GM08714 (cell line): ENCODE measurements at regions not wholly inside any gene's neighbourhood (a gene's known extent, or its start where the extent isn't known, plus 50 kb on each side); places are given as distances from the start of the nearest gene placed in this dataset.

Source experiments
- H3K4me3 ChIP-seq: fragments of 200-500 bp; sonication (Bioruptor generic); 2 replicates; pipeline ENCODE4 v1.5.1; 2014; ENCODE audit warnings: mild to moderate bottlenecking, low read length, inconsistent platforms
- ZNF274 ChIP-seq: IDR thresholded peaks from 2 replicates; pipeline ENCODE4 v1.6.1; 2012; ENCODE audit warnings: mild to moderate bottlenecking, low read depth, low read length

DNA sequence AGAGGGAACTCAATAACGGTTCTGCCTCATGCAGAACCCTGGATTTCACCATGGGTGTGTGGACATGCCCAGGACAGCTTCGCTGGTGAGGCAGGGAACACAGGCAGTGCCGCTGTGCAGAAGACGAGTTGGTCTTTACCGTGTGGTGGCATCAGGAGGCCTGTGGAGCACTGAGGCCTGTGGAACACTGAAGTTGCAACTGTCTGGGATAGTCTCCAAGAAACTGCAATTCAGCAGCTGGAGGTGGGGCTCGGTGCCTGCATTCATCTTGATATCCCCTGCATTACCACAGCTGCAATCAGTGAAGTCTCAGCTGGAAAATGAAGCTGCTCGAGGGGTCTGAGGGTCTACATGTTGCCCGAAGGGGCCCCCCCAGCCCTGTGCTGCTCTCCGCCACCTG, 202.4 kb upstream of the CDH4 start:
- no peak for TF ChIP-seq ZNF274

DNA sequence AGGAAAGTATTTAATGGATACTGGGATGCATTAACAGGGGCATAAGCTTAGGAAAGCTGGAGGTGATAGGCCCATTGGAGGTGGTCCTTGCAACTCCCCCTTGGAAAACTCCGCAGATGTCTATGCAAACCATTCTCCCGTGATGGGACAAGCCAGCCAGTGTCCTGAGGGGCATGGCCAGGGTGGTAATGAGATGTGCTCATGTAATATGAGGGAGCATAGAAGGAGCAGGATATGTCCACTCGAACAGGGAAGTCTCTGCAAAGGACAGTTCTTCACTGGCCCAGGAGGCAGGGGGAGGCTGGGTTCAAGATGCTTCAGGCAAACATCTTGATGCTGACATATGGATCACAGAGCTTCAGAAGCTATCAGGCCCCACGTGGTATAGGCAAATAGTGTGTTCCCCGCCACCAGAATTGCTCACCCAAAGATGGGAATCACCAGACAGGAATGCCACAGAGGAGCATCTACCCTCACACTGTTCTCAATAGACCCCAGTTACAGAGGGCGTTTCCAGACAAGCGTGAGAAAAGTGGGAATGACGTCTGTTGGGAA, 201.6 kb upstream of the CDH4 start:
- TF ChIP-seq ZNF274, result no peak
- H3K4me3 ChIP-seq, result no peak overlapping the region

More for the DNA sequence above, 202.4 kb upstream of the CDH4 start:
- no peak overlapping the region for H3K4me3 ChIP-seq

DNA sequence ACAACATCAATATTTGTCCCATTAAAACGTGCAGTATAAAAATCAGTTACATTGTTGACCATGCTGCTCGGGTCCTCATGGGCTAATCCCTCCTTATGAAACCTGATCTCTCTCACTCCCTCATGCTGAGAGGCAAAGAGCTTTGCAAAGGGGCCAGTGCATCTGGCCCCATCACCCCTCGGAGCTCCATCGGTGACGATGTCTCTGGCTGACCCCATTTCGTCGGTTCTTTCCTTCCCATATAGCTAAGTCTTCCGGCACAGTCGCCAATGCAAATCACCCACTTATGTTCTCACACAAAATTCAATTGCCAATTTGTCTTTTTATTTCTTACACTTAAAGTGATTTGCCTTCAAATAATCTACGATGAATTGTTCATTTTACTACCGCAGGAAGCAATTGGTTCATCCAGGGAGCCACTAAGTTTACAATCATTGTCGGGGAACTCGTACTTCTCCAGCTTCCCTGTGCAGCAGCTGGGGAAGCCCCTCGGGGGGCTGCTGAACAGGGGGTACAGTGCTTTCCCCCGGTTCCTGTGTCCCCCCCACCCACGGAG, 199.8 kb upstream of the CDH4 start:
- no peak for TF ChIP-seq ZNF274

DNA sequence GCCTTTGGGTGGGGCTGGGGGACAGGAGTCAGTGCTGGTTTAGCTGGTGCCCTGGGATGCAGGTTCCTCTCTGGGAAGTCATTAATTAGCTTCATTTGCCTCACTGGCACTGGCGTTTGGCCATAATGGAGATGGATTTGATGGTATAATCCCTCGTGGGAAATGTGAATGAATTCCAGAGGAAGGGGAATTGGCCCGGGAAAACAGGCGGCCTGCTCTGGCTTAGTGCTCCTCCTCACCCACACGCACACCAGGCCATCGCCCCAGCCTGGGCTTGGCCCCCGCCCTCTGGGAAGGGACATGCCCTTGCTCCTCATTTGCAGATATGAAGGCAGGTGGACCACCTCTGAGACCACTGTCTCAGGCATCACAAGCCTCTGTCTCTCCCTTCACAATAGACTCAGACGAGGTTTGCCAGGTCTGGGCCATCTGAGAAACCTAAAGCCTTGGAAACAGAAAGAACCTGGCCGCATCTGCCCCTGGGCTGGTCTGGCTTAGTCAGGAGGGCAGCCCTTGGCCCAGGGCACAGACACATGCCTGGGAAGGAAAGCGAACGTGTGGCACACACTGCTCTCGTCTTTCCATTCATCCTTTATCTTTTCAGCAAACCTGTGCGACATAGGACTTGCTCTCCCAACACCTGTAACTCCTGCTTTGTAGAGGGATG, 199.2 kb upstream of the CDH4 start:
- no peak overlapping the region for H3K4me3 ChIP-seq
- TF ChIP-seq ZNF274, result no peak

More for the DNA sequence above, 199.8 kb upstream of the CDH4 start:
- no peak overlapping the region for H3K4me3 ChIP-seq

DNA sequence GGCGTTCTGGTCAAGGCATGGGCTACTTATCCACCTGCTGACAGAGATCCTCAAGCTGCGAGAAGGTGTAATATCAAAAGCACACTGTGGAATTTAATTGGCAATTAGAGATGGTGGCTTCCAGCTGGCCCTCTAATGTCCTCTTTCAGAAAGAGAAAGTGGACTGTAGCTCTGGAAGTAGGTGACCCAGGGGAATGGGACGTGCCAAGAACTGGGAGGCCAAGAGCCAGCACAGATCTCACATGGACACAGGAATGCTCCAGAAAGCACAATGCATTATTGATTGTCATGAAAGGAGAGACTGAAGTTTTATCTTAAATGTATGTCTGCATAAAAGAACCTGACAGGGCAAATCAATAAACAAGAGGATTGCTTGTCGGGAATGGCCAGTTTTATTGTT, 198.6 kb upstream of the CDH4 start:
- no peak overlapping the region for H3K4me3 ChIP-seq
- no peak for TF ChIP-seq ZNF274

DNA sequence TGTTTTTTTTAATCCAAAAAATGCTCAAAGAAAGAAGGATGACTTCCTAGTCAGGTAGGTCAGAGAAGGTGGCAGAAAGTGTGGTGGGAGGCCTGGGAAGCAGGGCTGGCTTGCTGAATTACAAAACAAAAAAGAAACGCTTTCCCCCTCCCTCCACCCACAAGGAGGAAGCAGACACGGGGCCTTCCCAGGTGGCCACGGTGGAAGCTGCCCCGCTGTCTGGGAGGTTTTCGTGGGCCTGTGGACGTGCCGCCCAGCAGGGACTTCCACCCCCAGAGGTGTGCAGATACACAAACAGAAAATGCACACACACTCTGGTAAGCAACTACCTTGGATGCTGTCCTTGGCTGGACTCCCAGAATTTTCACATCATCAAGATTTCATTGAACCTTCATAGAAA, 198.2 kb upstream of the CDH4 start:
- TF ChIP-seq ZNF274, result no peak
- H3K4me3 ChIP-seq, result no peak overlapping the region

DNA sequence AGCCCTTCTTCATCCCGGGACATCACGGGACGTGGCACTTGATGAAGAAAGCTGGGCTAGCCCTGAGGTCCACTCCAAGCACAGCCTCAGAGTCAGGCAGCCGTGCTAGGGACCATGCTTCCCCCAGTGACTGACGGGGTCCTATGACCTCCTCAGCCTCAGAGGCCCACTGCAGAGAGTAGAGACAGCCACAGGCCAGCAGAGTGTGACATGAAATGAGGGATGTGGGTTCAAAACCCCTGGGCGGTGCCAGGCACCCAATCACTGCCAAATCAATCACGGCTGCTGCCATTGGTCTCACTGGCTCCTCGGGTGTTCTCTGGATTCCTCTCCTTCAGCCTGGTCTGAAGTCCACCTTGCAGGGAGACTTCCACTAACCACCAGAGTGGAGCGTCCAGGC, 197.7 kb upstream of the CDH4 start:
- no peak overlapping the region for H3K4me3 ChIP-seq
- TF ChIP-seq ZNF274, result no peak

DNA sequence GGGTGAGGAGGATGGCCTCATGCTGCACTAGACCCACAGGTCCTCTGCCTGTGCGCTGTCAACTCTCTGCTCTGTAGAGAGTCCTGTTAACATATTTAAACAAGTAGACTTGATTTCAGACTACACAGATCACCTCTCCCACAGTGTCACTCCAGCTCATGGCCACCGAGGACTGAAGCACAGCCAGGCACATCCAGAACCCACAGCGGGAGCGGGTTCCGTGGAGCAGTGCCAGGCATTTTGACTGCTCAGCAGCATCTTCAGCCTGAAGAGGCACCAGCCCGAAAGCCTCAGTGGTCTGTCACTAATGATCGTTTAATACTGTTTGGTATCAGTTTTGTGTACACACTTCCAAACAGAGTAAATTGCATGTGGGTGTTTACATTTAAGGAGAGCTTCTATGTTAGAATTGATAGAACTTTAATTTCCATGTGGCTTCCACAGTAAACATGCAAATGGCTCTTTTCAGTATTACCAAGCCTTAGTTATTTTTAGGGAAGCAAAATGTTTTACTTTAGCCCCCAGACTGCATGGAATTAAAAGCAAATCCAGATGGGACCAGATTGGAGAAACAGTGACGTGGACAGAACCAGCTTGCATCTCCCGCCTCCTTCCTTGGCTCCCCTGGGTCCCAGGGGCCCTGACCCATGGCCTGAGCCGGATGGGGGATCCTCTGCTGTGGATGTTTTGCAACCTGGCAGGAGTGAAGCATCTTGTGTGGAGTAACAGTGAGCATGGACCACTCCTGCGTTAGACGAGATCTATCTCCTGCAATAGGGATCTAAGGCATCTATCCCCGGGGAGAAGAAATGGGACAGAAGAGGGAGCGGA, 196.7 kb upstream of the CDH4 start:
- no peak for TF ChIP-seq ZNF274
- H3K4me3 ChIP-seq, result no peak overlapping the region

DNA sequence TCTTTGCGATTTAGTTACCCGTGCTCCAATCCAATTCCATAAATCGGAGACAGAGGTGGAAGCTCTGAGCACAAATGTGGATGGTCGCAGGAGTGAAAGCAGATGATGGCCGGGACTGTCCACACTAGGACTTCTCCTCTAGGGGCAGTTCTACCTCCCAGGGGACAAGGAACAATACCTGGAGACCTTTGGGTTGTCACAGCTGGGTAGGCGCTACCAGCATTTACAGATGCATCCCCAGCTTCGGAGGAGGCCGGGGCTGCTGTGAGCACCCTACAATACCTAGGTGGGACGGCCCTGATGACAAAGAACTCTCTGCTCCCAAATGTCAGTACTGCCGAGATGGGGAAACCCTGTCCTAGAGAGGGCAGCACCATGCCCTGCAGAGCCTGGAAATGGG, 195.9 kb upstream of the CDH4 start:
- H3K4me3 ChIP-seq, result no peak overlapping the region
- TF ChIP-seq ZNF274, result no peak

DNA sequence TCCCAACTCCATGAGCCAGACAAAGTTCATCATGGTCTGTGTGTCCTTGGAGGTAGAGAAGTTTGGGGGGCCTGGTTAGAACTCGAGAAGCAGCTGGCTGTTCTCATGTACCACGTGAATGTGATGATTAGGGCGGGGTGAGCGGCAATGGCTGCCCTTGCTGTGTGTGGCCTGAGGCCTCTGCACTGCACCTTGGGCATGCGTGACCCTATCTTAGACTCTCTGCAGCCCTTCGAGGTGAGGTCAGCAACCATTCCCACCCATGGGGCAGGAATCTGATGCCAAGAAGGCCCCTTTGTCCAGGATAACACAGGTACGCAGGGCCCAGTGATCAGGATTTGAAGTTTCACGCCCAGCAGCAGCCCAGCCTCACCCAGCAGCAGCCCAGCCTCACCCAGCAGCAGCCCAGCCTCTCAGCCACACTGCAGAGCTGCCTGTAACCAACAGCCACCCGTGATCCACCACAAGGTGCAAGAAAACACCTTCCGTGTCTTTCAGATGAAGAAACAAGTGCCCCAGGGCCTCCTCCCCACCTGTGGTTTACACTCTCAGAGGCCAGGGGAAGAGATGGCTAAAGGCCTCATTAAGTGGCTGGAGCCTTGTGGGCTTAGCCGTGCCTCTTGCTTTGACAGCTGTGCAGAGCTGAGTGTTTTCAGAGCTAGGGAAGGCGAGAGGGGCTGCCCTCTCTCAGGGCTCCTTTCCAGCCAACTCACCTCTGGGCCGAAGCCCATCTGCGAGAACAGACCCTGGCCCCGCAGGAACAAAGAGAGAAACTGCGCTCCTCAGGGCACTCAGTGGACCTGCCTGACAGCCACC, 195.2 kb upstream of the CDH4 start:
- no peak for TF ChIP-seq ZNF274
- no peak overlapping the region for H3K4me3 ChIP-seq

DNA sequence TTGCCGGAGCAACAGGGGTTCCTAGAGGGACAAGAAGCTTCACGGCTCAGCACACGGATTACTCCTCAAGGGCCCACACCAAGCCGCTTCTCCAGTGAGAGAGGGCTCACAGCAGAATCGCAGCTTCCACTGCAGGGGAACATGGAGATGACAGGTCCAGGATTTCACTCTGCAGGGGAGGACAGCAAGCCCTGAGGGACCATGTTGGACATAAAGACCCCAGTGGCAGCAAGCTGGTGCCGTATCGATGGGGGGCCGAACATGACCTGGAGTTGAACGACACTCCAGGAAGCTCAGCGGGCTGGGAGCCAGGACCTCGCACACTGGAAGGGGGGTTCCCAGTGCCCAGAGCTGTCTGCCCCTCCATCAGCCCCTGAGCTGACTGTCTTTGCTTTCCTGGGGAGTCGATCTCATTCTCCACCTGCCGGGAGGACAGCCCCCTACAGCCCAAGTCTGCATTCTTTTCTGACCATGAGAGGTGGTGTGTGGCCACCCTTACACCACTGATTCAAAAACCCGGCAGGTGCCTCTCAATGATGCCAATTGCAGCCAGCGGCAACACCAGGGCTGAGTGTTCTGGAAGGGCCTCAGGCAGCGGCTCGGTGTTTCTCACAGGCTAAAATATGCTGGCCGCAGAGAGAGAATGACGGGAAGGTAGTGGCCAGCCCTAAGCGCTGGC, 194.5 kb upstream of the CDH4 start:
- no peak overlapping the region for H3K4me3 ChIP-seq
- TF ChIP-seq ZNF274, result no peak

DNA sequence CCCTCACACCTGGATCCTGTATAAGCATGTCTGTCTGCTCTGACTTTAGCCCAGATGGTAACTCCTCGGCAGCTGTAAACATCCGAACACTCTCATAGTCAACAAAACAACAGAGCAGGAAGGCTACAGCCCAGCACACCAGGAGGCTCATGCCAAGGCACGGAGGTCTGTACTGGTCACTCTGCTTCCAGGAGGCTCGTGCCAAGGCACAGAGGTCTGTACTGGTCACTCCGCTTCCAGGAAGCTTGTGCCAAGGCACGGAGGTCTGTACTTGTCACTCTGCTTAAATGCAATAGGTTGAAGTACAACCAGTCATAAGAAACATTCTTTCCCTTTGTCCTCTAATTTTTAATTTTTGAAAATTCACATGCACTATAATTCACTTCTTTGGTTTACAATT, 190.1 kb upstream of the CDH4 start:
- H3K4me3 ChIP-seq, result no peak overlapping the region
- TF ChIP-seq ZNF274, result no peak

DNA sequence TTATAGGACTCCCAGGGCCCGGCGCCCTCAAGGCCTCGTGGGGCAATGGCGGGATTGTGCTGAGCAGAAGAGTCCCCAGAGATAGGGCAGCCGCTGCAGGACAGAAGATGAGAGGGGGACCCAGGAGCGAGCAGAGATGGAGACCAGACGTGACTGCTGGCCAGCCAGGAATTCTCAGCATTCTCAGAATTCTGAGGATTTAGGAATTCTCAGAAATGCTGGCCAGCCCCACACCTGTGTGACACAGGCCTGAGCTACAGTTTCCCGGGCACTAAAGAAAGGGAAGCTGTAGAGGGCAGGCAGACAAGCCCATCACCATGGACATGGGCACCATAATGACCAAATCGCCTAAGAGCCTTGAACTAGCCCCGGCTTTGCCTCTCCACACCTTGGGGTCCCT, 186.2 kb upstream of the CDH4 start:
- no peak for TF ChIP-seq ZNF274
- H3K4me3 ChIP-seq, result no peak overlapping the region
